Hepatocyte (in vitro differentiated cells): ENCODE measurements at regions not wholly inside any gene's neighbourhood (a gene's known extent, or its start where the extent isn't known, plus 50 kb on each side); places are given as distances from the start of the nearest gene placed in this dataset.

Experiments used
- DNase-seq: peaks from one replicate; pipeline ENCODE4 v3.0.0-alpha.2; 2016; ENCODE audit warnings: low spot score
- H2AFZ ChIP-seq: fragments of 200-600 bp; sonication (generic); 2 replicates; pipeline ENCODE4 v1.6.0; 2016; ENCODE audit warnings: antibody characterized with exemption, mild to moderate bottlenecking
- H3K27ac ChIP-seq: fragments of 200-600 bp; sonication (generic); 2 replicates; pipeline ENCODE4 v1.5.1; 2016; ENCODE audit warnings: mild to moderate bottlenecking
- H3K27me3 ChIP-seq: fragments of 200-600 bp; sonication (generic); 2 replicates; pipeline ENCODE4 v1.6.1; 2016
- H3K36me3 ChIP-seq: fragments of 200-600 bp; sonication (generic); replicated peaks from 2 replicates; pipeline ENCODE4 v1.5.1; 2016; ENCODE audit warnings: low read depth; ENCODE audit not compliant: insufficient read depth
- H3K4me1 ChIP-seq: fragments of 200-600 bp; sonication (generic); 2 replicates; pipeline ENCODE4 v1.5.1; 2016; ENCODE audit warnings: mild to moderate bottlenecking, moderate library complexity; ENCODE audit not compliant: insufficient read depth
- H3K4me2 ChIP-seq: fragments of 200-600 bp; sonication (generic); 2 replicates; pipeline ENCODE4 v1.6.0; 2016
- H3K4me3 ChIP-seq: fragments of 200-600 bp; sonication (generic); 2 replicates; pipeline ENCODE4 v1.5.1; 2016; ENCODE audit warnings: mild to moderate bottlenecking
- H3K79me2 ChIP-seq: fragments of 200-600 bp; sonication (generic); 2 replicates; pipeline ENCODE4 v1.6.0; 2017; ENCODE audit warnings: mild to moderate bottlenecking
- H3K9me2 ChIP-seq: fragments of 200-600 bp; sonication (generic); replicated peaks from 2 replicates; pipeline ENCODE4 v1.6.0; 2017; ENCODE audit warnings: mild to moderate bottlenecking; ENCODE audit not compliant: insufficient read depth
- H3K9me3 ChIP-seq: fragments of 200-600 bp; sonication (generic); 2 replicates; pipeline ENCODE4 v1.5.1; 2016; ENCODE audit warnings: low read depth, mild to moderate bottlenecking
- H4K20me1 ChIP-seq: fragments of 200-600 bp; sonication (generic); 2 replicates; pipeline ENCODE4 v1.6.0; 2016; ENCODE audit warnings: mild to moderate bottlenecking; ENCODE audit not compliant: insufficient read depth, poor library complexity, severe bottlenecking
- CTCF ChIP-seq: fragments of 200-600 bp; sonication (generic); IDR thresholded peaks from 2 replicates; pipeline ENCODE4 v1.5.1; 2016; ENCODE audit warnings: antibody characterized with exemption, mild to moderate bottlenecking; ENCODE audit not compliant: poor library complexity
- EZH2 ChIP-seq: fragments of 200-600 bp; sonication (generic); IDR thresholded peaks from 2 replicates; pipeline ENCODE4 v1.6.1; 2016; ENCODE audit warnings: antibody characterized with exemption, mild to moderate bottlenecking, borderline replicate concordance
- EZH2phosphoT487 ChIP-seq: fragments of 200-600 bp; sonication (generic); IDR thresholded peaks from one replicate; pipeline ENCODE4 v1.6.1; 2018; ENCODE audit warnings: antibody characterized with exemption, mild to moderate bottlenecking, low read depth, moderate library complexity; ENCODE audit not compliant: unreplicated experiment, severe bottlenecking
- WGBS: methylation state at CpG from one replicate; pipeline ENCODE4 v1.1.6; 2016; ENCODE audit warnings: low lambda C conversion rate; ENCODE audit errors: missing lambda C conversion rate; 5-methylcytosine and 5-hydroxymethylcytosine counted together

- no peaks in the 10 kb centered on the region for H3K9me3 ChIP-seq
- no peak for TF ChIP-seq EZH2phosphoT487
- H3K79me2 ChIP-seq = no peaks in the 10 kb centered on the region
- H4K20me1 ChIP-seq = no peaks in the 10 kb centered on the region
- no peak overlapping the region for H3K4me3 ChIP-seq
- no peak for DNase-seq
- WGBS = 91% methylated on average over 6 of the region's 6 CpGs
- H3K4me2 ChIP-seq = no peak overlapping the region
- H2AFZ ChIP-seq = no peak overlapping the region
- H3K9me2 ChIP-seq = no peaks in the 10 kb centered on the region
- no peaks in the 10 kb centered on the region for H3K27me3 ChIP-seq
- H3K4me1 ChIP-seq = no peaks in the 10 kb centered on the region
- no peak overlapping the region for H3K27ac ChIP-seq
- H3K36me3 ChIP-seq = no peaks in the 10 kb centered on the region
These were observed 80.4 kb downstream of the HSPH1 start for GRCh38 chr13:31081316-31081715.

GRCh38 chr13:31074756-31075155 is 86.9 kb downstream of the HSPH1 start:
- no peaks in the 10 kb centered on the region for H3K27me3 ChIP-seq
- H3K9me2 ChIP-seq = no peaks in the 10 kb centered on the region
- no peak overlapping the region for H3K4me3 ChIP-seq
- H2AFZ ChIP-seq = no peak overlapping the region
- H3K27ac ChIP-seq = no peak overlapping the region
- no peak for DNase-seq
- H3K9me3 ChIP-seq = no peaks in the 10 kb centered on the region
- no peaks in the 10 kb centered on the region for H3K36me3 ChIP-seq
- H3K4me2 ChIP-seq = no peak overlapping the region
- no peaks in the 10 kb centered on the region for H3K4me1 ChIP-seq
- no peaks in the 10 kb centered on the region for H3K79me2 ChIP-seq
- no peaks in the 10 kb centered on the region for H4K20me1 ChIP-seq
- TF ChIP-seq EZH2phosphoT487 (no peak), CTCF (no peak), EZH2 (no peak)

- Histone ChIP-seq H3K9me2 (no peaks in the 10 kb centered on the region), H2AFZ (no peak overlapping the region), H3K27ac (no peak overlapping the region), H3K9me3 (no peaks in the 10 kb centered on the region), H3K4me2 (no peak overlapping the region), H3K4me3 (no peak overlapping the region), H4K20me1 (no peaks in the 10 kb centered on the region), H3K4me1 (no peaks in the 10 kb centered on the region), H3K36me3 (no peaks in the 10 kb centered on the region), H3K79me2 (no peaks in the 10 kb centered on the region), H3K27me3 (no peaks in the 10 kb centered on the region)
- peak; percentile 62 for DNase-seq
- TF ChIP-seq EZH2 (no peak), EZH2phosphoT487 (no peak), CTCF (no peak)
- 58% methylated on average over 5 of the region's 5 CpGs for WGBS
These were observed 87.6 kb downstream of the HSPH1 start for GRCh38 chr13:31073859-31074718.

- TF ChIP-seq CTCF (no peak), EZH2 (no peak), EZH2phosphoT487 (no peak)
- no peak for DNase-seq
- H3K27me3 ChIP-seq = no peaks in the 10 kb centered on the region
- H2AFZ ChIP-seq = no peak overlapping the region
- H3K4me1 ChIP-seq = no peaks in the 10 kb centered on the region
- H3K4me3 ChIP-seq = no peak overlapping the region
- no peaks in the 10 kb centered on the region for H3K36me3 ChIP-seq
- H3K79me2 ChIP-seq = no peaks in the 10 kb centered on the region
- H3K9me3 ChIP-seq = no peaks in the 10 kb centered on the region
- H4K20me1 ChIP-seq = no peaks in the 10 kb centered on the region
- no peaks in the 10 kb centered on the region for H3K9me2 ChIP-seq
- no peak overlapping the region for H3K4me2 ChIP-seq
- WGBS = 88% methylated on average over 3 of the region's 3 CpGs
- no peak overlapping the region for H3K27ac ChIP-seq
These were observed 89.7 kb downstream of the HSPH1 start for GRCh38 chr13:31072041-31072440.
